T follicular helper cell (primary cell): ENCODE measurements at regions not wholly inside any gene's neighbourhood (a gene's known extent, or its start where the extent isn't known, plus 50 kb on each side); places are given as distances from the start of the nearest gene placed in this dataset.
"Not testable (repeated sequence)": the region's sequence is repeated elsewhere in the genome, so short reads cannot be mapped to it uniquely, and the experiment has no call there.

Experiments used
- DNase-seq: peaks from one replicate; pipeline ENCODE4 v3.0.0-alpha.2; 2020; ENCODE audit warnings: low read depth

GRCh38 chr16:86834451-86835035 is 256.2 kb downstream of the FOXL1 start:
- no peak for DNase-seq

GRCh38 chr16:86835982-86836381 is 257.6 kb downstream of the FOXL1 start:
- DNase-seq, result no peak

GRCh38 chr16:86836503-86837129 is 258.3 kb downstream of the FOXL1 start:
- DNase-seq, result no peak

GRCh38 chr16:86843812-86844211 is 265.5 kb downstream of the FOXL1 start:
- no peak for DNase-seq

- DNase-seq, result no peak
Measured at GRCh38 chr16:86844695-86845094, 266.3 kb downstream of the FOXL1 start.

GRCh38 chr16:86846136-86846535 is 267.8 kb downstream of the FOXL1 start:
- no peak for DNase-seq

GRCh38 chr16:86848821-86849220 is 270.5 kb downstream of the FOXL1 start:
- DNase-seq, result no peak

- DNase-seq, result no peak
Measured at GRCh38 chr16:86850670-86851069, 272.3 kb downstream of the FOXL1 start.

- DNase-seq, result no peak
Measured at GRCh38 chr16:86852135-86852534, 273.8 kb downstream of the FOXL1 start.

- no peak for DNase-seq
Measured at GRCh38 chr16:86854058-86854621, 275.8 kb downstream of the FOXL1 start.

GRCh38 chr16:86854626-86855294 is 276.4 kb downstream of the FOXL1 start:
- DNase-seq, result no peak

- DNase-seq, result no peak
Measured at GRCh38 chr16:86856946-86857586, 278.7 kb downstream of the FOXL1 start.

- DNase-seq, result no peak
Measured at GRCh38 chr16:86857807-86858206, 279.5 kb downstream of the FOXL1 start.

GRCh38 chr16:86858501-86858900 is 280.2 kb downstream of the FOXL1 start:
- no peak for DNase-seq

- DNase-seq, result not testable (repeated sequence)
Measured at GRCh38 chr16:86861270-86861858, 283.0 kb downstream of the FOXL1 start.

- no peak for DNase-seq
Measured at GRCh38 chr16:86862595-86863280, 284.4 kb downstream of the FOXL1 start.

GRCh38 chr16:86863609-86864008 is 285.3 kb downstream of the FOXL1 start:
- DNase-seq, result no peak

GRCh38 chr16:86864586-86864985 is 286.2 kb downstream of the FOXL1 start:
- DNase-seq, result no peak

GRCh38 chr16:86865851-86866662 is 287.7 kb downstream of the FOXL1 start:
- DNase-seq, result no peak

GRCh38 chr16:86866986-86867722 is 288.8 kb downstream of the FOXL1 start:
- no peak for DNase-seq
